ENCODE measurements at regions not wholly inside any gene's neighbourhood (a gene's known extent, or its start where the extent isn't known, plus 50 kb on each side); places are given as distances from the start of the nearest gene placed in this dataset.

DNA sequence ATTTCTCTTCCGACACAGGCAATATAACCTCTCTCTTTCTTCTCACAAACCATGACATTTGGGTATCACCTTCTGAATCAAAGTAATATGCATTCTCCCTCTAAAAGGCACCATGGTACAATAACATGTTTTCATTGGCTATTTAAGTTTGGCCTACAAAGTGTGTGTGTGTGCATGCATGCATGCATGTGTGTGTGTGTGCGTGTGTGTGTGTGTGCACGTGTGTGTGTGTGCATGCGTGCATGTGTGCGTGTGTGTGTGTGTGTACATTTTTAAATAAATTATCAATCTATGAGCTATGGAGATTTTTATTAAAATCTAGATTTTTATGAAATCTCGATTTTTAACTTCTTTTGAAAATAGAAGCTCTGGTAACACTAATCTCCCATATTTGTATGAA lies 745.3 kb upstream of the ZEB2 start:
- DNase-seq (ENCODE audit: low read depth) = no peak

DNA sequence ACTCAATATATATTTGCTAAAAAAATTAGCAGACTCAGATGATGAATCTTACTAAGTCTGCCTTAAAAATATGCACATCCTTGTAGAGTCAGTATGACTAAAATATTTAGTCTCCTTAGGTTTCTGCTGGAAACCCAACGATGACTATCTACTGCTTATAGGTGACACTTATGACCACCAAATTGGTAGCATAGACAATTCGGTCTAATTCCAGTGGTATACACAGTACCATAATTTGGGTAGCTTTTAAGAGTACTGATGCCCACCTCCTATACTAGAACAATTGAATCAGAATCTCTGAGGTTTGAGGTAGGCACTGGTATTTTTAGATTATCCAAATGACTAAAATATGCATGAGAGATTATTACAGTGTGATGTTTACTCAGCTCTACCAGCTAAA lies 740.8 kb upstream of the ZEB2 start:
- no peak for DNase-seq (ENCODE audit: low read depth)

DNA sequence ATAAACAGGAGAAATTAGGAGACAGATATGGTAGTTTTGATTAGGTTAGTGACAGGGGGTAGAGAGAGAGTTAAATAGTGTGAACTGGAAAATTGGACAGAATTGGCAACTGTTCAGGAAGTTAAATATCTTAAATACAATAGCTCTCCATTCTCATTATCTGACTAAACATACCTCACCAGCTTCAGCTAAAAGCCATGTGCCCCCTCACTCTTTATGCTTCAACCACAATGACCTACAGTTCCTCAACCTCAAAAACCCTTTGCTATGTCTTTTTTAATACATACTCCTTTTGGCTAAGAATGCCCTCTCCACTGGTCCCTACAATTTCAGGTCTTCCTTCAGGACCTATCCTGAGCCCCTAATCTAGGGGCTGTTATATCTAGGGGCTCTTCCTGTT lies 740.2 kb upstream of the ZEB2 start:
- no peak for DNase-seq (ENCODE audit: low read depth)

DNA sequence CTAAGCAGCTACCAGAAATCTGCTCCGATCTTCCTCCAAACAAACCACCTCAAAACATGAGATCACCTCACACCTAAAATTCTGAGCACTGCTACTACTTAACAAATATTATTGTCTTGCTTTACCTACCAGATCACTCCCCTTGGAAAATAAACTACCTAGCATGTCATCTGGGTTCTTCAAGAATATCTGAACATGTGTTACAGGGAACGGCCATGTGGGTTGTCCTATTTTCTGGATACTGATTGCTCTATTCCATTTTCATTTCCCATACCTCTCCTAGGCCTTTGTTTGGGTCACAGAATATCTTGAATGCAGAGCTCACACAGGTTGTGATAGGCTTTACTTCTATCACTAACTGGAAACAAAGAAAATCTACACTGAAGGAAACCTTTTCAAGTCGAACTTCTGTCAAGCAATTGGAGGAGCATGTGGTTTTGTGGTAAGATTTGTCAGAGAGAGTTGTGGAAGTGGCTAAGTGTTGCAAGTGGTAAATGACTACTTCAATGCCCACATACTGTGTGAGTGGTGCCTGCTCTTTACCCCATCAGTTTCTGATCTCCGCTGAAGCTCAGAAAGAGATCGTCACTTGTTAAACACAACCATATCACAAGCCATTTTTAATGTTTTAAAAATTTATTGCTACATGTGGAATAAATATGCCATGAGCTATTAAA lies 739.1 kb upstream of the ZEB2 start:
- peak; percentile 23 for DNase-seq (ENCODE audit: low read depth)

DNA sequence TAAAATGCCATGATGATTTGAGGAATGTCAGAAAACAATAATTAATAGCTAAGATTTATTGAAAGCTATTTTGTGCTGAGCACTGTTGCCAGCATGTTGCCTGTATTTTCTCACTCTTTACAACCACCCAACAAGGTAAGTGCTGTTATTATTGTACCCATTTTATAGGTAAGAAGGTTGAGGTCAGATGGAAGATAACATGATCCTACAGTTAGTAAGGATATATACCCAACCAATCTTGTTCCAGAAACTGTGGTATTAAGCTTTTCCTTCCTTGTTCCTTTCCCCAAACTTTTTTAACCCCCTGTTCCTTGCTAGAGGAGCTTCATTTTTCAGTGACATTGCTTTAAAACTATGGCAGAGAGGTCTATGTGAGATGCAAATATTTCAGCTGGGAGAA lies 738.0 kb upstream of the ZEB2 start:
- no peak for DNase-seq (ENCODE audit: low read depth)

DNA sequence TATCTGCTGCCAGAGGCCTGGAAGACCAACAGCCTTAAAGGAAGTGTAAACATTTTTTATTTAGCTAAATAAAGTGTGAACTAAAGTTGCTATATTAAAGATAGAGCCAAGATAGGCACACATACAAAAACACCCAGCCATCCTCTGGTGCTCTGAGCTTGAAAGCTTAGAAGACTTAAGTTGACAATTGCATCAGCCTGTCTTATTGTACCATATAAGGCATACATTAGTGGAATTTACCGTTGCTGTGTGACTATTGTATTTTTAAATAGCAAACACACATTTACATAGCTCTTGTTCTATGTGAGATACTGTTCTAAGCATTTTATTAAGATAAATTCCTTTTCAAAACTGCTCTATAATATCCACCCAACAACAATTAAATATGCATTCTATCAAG lies 736.6 kb upstream of the ZEB2 start:
- DNase-seq (ENCODE audit: low read depth) = no peak

DNA sequence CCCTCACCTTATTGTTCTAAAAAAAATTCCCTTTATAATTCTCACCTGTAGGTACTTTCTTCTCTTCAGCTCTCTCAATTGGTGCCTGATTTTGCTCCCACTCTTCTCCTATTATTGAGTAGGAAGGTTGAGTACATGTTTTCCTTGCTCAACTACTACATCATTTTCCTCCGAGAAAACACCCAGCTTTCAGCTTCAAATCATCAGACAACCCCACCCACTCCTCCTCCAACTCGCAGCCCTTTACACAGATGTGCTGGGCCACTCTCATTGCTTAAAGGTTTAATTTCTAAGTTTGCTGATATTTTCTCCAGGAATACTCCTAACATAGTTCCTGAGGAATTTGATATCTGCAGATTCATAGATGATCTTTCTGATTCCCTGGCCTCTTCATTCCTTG lies 734.4 kb upstream of the ZEB2 start:
- DNase-seq (ENCODE audit: low read depth) = no peak

DNA sequence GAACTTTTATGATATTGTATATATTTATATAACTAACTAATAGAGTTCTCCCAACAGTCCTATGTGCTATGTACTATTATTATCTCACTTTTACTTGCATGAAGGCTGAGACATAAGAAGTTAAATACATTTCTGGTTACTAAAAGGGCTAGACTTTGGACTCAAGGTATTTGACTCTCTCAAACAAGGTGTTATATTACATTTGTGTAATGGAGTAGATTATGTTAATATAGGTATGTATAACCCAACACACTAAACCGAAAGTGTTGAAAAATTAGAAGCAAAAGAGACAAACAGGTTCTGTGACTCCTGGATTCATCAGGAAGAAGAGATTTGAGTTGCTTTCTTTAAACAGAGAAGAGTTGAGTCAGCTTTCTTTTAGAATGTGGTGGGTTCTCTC lies 733.6 kb upstream of the ZEB2 start:
- no peak for DNase-seq (ENCODE audit: low read depth)

DNA sequence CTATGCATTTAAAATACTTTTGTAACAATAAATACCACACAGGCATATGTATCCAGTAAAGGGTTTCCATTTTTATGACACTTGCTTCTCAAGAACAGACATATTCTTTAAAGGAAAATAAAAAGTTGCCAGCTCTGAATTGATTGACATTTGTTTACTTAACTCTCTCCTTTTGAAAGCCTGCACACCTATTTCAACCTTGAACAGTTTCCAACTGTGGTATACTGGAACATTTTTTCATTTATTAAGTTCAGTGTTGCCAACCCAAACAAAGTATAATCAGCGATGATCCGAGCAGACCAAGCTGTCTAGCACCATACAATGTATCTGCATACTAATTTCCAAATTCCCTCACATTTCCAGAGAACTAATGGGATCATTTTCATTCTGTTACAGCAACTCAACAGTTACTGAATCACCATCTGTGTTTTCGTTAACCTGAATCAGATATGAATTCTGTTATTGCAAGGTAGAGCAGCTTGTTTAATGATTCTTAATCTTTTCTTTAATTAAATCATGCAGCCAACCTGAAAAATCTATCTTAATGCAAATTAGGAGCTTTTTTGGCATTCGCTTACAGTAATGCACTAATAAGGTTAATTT lies 725.5 kb upstream of the ZEB2 start:
- DNase-seq (ENCODE audit: low read depth) = no peak

DNA sequence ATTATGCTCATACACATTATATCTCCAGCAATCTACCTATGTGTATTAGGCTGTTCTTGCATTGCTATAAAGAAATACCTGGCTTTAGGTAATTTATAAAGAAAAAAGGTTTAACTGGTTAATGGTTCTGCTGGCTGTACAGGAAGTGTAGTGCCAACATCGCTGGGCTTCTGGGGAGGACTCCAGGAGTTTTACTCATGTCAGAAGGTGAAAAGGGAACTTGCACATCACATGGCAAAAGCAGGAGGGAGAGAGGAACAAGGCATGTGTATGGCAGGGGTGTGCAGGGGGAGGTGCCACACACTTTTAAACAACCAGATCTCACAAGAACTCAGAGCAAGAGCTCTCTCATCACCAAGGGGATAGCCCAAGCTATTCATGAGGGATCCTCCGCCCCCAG lies 715.4 kb upstream of the ZEB2 start:
- DNase-seq (ENCODE audit: low read depth) = no peak

DNA sequence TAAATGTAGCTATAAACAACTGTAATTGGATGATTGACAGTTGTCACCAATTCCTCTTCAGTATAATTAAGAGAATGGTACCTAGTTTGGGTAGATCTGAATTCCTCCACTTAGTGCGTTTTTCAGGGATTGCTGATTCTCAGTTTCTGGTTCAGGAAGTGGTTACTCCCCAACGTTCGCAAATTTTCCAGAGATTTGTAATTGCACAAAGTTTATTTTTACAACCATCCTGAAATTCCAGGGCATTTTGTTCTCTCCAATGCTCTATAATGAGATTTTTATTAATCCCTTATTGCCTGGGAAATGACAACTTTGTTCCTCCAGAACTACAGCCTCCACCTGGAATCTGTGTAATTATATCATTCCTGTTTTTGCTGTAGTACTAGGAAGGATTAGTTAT lies 710.6 kb upstream of the ZEB2 start:
- peak; percentile 83 for DNase-seq (ENCODE audit: low read depth)

DNA sequence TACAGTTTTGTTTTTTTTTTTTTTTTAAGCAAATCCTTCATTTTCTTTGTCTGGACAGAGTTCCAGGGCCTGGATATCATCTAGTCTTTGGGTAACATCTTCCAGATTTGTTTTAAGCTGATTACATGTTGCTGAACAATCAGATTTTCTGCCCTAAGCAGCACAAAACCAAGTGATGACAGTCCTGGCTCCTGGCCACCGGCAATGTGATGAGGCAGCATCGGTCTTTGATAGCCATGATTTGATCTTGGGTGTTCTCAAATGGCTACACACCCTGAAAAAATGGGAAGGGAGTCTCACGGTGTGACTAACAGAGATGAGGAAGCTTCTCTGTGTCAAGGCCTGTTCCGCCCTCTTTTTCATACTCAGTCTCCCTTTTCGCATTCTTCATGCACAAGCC lies 708.6 kb upstream of the ZEB2 start:
- DNase-seq (ENCODE audit: low read depth) = peak; percentile 40

DNA sequence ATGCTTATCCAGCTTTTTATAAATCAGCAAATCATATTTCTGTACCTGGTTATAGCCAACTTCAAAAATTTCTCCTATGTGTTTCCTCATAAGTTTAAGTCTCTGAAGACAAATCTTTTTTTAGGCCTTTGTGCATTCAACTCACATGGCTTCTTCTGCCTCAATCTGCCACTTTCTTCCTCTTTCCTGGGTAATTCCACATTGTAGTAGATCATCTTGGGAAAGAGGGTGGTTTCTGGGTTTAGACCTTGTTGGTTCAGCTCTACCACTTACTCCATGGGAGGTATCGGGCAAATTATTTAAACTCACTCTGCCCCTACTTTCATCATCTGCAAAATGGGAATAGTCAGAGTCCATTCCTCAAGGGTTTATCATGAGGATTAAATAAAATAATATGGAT lies 707.0 kb upstream of the ZEB2 start:
- DNase-seq (ENCODE audit: low read depth) = no peak

DNA sequence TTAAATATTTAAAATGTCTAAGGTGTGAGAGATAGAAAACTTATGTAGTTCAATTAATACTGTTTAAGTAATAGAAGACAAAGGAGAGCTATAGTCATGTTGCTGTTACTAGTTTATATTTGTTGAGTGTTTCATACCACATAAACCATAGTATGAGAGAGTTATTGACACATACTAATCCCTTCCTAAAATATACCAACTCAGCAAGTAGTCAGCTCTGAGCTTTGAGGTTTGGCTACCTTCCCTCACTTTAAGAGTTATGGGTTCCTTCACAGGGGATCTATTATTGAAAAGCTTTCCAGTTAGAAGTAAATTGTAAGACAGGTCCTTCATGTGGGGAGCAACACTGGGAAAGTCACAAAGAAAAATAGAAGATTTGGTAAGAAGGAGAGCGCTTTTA lies 701.6 kb upstream of the ZEB2 start:
- DNase-seq (ENCODE audit: low read depth) = no peak

DNA sequence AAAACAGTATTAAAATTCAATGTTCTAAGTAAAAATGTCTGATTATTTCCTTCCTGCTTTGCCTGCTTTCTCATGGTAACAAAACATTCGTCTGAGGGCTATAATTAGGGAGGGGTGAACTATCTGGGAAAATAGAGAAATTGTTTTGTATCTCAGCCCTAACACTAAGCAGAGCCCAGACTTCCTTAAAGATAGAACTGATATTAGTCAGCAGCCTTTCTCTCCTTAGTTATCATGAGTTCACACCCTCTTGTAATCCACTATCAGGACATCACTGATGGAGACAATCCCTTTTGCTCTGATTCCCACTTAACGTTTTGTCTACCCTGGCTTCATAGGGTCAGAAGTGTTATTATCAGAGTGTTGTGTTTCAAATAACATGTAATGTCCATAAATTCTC lies 701.1 kb upstream of the ZEB2 start:
- DNase-seq (ENCODE audit: low read depth) = no peak

DNA sequence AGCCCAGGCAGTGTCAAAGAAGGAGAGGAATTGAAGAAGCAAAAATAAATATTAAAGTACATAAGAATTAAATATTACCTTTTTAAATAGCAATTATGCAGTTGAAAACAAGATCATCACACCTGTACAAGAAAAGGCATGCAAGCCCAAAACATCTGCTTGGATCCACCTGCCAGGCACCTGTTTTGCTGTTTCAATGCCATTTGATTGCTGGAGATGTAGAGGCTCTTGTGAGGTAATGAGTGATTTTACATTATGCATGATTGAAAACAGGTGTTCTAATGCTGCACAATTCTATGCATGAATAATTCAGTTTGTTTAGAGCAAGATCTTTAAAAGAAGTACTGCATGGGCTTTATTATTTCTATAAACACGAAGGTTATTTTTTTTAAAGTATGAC lies 700.6 kb upstream of the ZEB2 start:
- DNase-seq (ENCODE audit: low read depth) = no peak

DNA sequence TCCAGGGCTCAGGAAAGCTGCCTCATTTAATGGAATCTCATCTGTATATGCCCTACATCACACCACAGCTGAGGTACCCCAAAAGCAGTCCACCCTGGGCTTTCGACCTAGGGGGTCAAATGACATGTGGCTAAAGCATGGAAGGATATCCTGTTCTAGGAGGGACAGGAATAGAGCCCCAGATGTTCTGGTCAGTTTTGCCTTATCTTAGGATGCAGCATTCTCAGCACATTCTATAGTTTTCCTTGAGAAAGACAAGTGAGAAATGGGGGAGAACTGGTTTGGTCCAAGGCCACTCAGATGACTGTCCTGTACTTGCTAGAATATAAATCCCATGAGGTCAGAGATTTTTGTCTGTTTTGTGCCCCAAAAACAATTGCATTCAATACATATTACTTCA lies 688.0 kb upstream of the ZEB2 start:
- DNase-seq (ENCODE audit: low read depth) = no peak

DNA sequence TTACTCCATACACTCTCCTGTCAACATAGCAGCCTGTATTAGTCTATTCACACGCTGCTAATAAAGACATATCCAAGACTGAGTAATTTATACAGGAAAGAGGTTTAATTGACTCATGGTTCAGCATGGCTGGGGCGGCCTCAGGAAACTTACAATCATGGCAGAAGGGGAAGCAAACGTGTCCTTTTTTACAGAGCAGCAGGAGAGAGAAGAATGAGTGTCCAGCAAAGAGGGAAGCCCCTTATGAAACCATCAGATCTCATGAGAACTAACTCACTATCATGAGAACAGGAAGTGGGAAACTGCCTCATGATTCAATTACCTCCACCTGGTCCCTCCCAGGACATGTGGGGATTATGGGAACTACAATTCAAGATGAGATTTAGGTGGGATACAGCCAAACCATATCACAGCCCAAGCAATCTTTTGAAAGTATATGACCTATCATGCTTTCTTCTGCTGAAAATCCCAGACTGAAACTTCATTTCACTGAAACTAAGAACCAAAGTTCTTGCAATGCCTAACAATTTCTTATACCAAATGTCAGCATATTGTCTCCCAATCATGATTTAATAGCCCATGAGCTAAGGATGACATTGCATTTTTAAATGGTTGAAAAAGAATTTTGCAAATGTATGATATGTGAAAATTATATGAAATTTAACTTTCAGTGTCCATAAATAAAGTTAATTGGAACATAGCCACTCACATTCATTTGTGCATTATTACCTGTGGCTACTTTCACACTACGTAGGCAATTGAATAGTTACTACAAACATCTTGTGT lies 686.8 kb upstream of the ZEB2 start:
- no peak for DNase-seq (ENCODE audit: low read depth)

DNA sequence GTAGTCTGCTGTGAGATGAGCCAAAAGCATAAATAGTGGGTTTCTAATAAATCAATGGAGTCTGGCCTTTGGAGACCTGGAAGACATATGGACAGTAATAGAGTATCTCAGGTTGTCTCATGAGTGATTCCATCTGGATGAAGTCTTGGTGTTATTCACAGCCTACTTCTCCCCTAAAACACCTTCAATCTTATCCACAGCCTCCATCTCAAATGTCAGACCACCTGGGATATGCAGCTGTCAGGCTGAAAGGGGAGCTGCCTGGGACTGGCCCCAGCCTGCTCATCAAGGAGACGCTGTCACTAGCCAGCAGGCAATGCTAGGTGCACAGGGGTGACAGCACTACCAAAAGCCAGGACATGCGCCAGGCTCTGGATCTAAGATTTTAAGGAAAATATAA lies 684.0 kb upstream of the ZEB2 start:
- DNase-seq (ENCODE audit: low read depth) = no peak

DNA sequence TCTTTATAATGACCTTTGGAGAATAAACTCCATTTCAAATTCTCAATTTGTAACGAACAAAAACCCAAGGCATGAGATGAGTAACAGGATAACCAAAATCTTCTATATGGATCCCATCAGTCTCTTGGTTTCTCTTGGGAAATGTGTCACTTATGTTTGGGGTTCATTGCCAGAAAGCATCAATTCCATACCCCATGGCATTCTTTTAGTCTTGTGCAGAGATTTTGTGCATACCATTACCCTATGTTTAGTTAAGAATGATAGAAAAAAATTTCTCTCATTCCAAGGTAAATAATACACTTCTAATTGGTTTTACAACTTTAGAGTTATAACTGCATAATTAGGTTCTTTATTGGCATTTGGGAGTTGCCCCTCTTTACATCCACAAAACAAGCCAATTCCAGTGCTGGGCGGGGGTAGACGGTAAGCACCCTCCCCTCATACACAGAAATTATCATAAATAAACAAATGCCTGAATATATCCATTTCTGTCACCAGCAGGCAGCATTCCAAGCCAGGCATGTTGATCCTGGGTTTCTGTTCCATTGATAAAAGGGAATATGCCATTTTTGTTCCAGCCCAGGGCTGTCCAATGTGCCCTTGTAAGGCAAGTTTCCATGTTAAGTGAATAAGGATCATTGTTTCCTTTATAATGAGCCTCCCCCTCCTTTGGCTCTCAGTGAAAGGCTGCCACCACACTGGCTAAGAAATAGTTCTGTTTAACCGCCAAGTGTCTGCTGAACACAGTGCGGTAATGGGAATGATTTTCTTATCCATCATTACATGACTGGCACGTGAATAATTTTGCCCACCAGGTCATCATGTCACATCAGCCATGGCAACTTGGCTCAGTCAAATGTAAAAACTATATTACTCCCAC lies 680.1 kb upstream of the ZEB2 start:
- DNase-seq (ENCODE audit: low read depth) = no peak

DNA sequence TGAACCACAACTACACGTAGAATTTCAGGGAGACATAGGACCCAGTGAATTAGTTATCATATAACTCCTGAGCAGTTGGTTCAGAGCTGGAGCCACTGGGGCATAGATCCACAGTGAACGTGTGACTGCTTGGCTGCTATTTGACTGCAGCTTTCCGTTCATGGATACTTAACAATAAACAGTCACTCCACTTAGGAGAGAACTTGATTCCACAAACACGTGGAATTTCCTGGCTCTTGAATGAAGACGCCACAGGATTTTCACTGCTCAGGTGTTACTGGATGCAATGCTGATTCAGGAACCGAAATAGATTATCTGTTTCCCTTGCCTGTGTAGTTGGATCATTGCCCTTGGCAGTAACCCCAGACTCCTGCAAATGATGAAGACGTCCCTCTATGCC lies 679.1 kb upstream of the ZEB2 start:
- DNase-seq (ENCODE audit: low read depth) = no peak

DNA sequence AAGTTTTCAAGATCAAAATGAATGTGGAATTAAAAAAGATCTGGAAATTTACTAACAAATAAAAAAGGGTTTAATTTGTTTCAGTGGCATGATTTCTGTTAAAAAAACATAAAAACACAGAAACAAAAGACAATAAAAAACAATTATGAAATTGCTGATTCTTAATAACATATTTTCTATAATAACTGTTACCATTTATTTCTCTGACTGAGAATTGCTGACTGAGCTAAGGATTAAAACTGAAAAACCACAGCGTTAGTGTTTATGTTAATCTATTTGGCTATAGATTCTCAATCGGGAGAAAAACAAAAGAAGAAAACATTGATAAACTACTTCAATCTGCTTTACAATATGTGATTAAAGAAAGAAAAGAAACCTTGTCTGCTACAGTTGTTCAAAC lies 678.6 kb upstream of the ZEB2 start:
- DNase-seq (ENCODE audit: low read depth) = no peak

DNA sequence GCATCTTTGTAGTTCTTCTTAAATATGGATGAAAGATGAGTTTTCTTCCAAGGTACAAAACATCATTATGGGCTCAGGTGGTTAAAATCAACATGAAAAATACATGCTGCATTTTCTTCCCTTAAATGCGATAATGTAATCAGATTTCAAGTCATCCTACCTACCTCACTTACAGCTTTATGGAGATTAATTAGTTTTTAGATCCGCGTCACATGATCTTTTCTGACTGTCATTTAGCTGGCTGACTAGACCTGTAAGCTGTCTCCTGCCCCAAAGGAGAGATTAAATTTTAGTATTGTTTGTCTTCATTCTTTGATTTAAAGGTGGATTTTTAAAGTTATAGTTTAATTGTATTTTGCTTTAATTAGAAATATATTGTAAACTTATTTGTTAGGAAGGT lies 678.0 kb upstream of the ZEB2 start:
- DNase-seq (ENCODE audit: low read depth) = no peak
